Fibroblast of lung (primary cell): ENCODE measurements at regions not wholly inside any gene's neighbourhood (a gene's known extent, or its start where the extent isn't known, plus 50 kb on each side); places are given as distances from the start of the nearest gene placed in this dataset.
"Not testable (repeated sequence)": the region's sequence is repeated elsewhere in the genome, so short reads cannot be mapped to it uniquely, and the experiment has no call there.

Source experiments
- DNase-seq, 2 donors: peaks; one replicate each; pipeline versions ENCODE4 v3.0.0 to v3.0.0-alpha.2; 2010; ENCODE audit warnings: low read depth in 2 of 2
- H2AFZ ChIP-seq: 2 replicates; pipeline ENCODE4 v1.5.1; 2012; ENCODE audit warnings: low read length, control low read depth, inconsistent platforms
- H3K27ac ChIP-seq: 2 replicates; pipeline ENCODE4 v1.5.1; 2011; ENCODE audit warnings: low read length, control low read depth; ENCODE audit not compliant: insufficient read depth
- H3K27me3 ChIP-seq: 2 replicates; pipeline ENCODE4 v1.5.1; 2011; ENCODE audit warnings: mild to moderate bottlenecking, low read length; ENCODE audit not compliant: control insufficient read depth, insufficient read depth
- H3K36me3 ChIP-seq: 2 replicates; pipeline ENCODE4 v1.5.1; 2011; ENCODE audit warnings: low read length; ENCODE audit not compliant: control insufficient read depth, insufficient read depth
- H3K4me1 ChIP-seq: 2 replicates; pipeline ENCODE4 v1.5.1; 2011; ENCODE audit warnings: low read length; ENCODE audit not compliant: control insufficient read depth, insufficient read depth; ENCODE audit errors: extremely low read depth
- H3K4me2 ChIP-seq: 2 replicates; pipeline ENCODE4 v1.5.1; 2011; ENCODE audit warnings: low read length, control low read depth; ENCODE audit not compliant: insufficient read depth; ENCODE audit errors: extremely low read depth
- H3K4me3 ChIP-seq, 4 experiments: fragments of 200-600 bp in 1 of 4; sonication (generic) in 1 of 4; replicated peaks in 1 of 4; 2 replicates each; pipeline ENCODE4 v1.5.1; 2011 to 2016; ENCODE audit warnings: low read length in 4 of 4, low read depth in 3 of 4, mild to moderate bottlenecking in 3 of 4, control low read depth in 2 of 4, inconsistent platforms in 1 of 4, mixed read lengths in 1 of 4; ENCODE audit not compliant: insufficient read depth in 1 of 4; ENCODE audit errors: control extremely low read depth in 1 of 4
- H3K79me2 ChIP-seq: 2 replicates; pipeline ENCODE4 v1.5.1; 2012; ENCODE audit warnings: mild to moderate bottlenecking, low read length, inconsistent platforms; ENCODE audit not compliant: control insufficient read depth, insufficient read depth
- H3K9ac ChIP-seq: 2 replicates; pipeline ENCODE4 v1.5.1; 2011; ENCODE audit warnings: mild to moderate bottlenecking, low read length, control low read depth; ENCODE audit not compliant: insufficient read depth
- H3K9me3 ChIP-seq: 2 replicates; pipeline ENCODE4 v1.5.1; 2012; ENCODE audit warnings: low read depth, low read length; ENCODE audit not compliant: control insufficient read depth, insufficient read depth
- H4K20me1 ChIP-seq: 2 replicates; pipeline ENCODE4 v1.5.1; 2011; ENCODE audit warnings: low read length; ENCODE audit not compliant: control insufficient read depth, insufficient read depth; ENCODE audit errors: extremely low read depth
- EZH2 ChIP-seq: IDR thresholded peaks from 2 replicates; pipeline ENCODE4 v1.5.1; 2012; ENCODE audit warnings: low read length, control low read depth, mild to moderate bottlenecking; ENCODE audit errors: missing control alignments
- TF ChIP-seq, protein P1 (sequence below), 2 donors: IDR thresholded peaks in 1 of 2; conservative IDR thresholded peaks in 1 of 2; 1 replicate in 1 of 2; 2 replicates in 1 of 2; pipeline ENCODE4 v1.5.1; 2011 to 2012; ENCODE audit warnings: low read length in 2 of 2, control low read depth in 1 of 2, inconsistent platforms in 1 of 2, low read depth in 1 of 2, mild to moderate bottlenecking in 1 of 2

DNA sequence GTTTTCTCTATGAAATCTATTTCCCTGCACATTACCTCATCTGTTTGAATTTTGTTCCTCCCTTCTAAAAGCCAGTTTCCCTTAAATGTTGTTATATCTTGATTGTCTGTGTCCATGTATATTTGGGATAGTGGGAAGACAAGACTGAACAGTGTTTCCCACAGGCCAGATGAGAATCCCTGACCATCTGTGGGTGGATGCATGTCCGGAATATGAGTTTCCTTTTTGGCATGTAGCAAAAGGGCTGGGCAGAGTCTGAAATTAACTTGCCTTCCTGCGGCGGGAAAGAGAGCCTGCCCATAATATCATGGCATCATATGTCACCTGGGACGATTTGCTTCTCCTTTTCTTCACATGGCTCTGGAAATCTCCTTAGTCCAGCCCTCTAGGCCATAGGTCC, 385.8 kb upstream of the MAF start:
- Histone ChIP-seq H3K4me1 (no peaks in the 10 kb centered on the region), H4K20me1 (no peaks in the 10 kb centered on the region), H3K4me2 (no peak overlapping the region), H3K4me3 (no peak overlapping the region), H3K27ac (no peak overlapping the region), H3K9me3 (no peaks in the 10 kb centered on the region), H2AFZ (no peak overlapping the region), H3K36me3 (no peaks in the 10 kb centered on the region), H3K79me2 (no peaks in the 10 kb centered on the region), H3K27me3 (no peaks in the 10 kb centered on the region), H3K9ac (no peak overlapping the region)
- TF ChIP-seq, protein P1, sequence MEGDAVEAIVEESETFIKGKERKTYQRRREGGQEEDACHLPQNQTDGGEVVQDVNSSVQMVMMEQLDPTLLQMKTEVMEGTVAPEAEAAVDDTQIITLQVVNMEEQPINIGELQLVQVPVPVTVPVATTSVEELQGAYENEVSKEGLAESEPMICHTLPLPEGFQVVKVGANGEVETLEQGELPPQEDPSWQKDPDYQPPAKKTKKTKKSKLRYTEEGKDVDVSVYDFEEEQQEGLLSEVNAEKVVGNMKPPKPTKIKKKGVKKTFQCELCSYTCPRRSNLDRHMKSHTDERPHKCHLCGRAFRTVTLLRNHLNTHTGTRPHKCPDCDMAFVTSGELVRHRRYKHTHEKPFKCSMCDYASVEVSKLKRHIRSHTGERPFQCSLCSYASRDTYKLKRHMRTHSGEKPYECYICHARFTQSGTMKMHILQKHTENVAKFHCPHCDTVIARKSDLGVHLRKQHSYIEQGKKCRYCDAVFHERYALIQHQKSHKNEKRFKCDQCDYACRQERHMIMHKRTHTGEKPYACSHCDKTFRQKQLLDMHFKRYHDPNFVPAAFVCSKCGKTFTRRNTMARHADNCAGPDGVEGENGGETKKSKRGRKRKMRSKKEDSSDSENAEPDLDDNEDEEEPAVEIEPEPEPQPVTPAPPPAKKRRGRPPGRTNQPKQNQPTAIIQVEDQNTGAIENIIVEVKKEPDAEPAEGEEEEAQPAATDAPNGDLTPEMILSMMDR (conservative IDR thresholded peaks at IDR 0.05 in 1 of 2, IDR thresholded peaks at IDR 0.05 in 1 of 2; ENCODE audit: low read depth in 1 of 2, low read length in 2 of 2): no peak
- no peak for TF ChIP-seq EZH2
- DNase-seq: peak in 1 of 2 donors; percentile 24

DNA sequence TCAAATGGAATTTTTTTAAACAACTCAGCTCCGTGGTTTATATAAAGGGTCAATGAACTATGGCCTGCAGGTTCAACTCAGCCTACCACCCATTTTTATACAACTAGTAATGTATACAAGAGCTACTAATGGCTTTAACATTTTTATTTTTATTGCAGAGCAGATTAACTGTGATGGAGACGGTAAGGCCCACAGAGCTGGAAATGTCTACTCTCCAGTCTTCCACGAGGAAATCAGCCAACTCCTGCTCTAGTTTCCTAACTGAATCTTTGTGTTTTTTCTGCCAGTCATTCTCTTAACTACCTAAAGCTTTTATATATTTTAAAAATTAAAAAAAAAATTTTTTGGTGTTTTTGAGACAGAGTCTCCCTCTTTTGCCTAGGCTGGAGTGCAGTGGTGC, 385.1 kb upstream of the MAF start:
- H3K79me2 ChIP-seq: no peaks in the 10 kb centered on the region
- no peak for TF ChIP-seq EZH2
- TF ChIP-seq, protein P1 (conservative IDR thresholded peaks at IDR 0.05 in 1 of 2, IDR thresholded peaks at IDR 0.05 in 1 of 2; ENCODE audit: low read depth in 1 of 2, low read length in 2 of 2): no peak
- H3K9ac ChIP-seq: no peak overlapping the region
- H3K4me1 ChIP-seq: no peaks in the 10 kb centered on the region
- no peaks in the 10 kb centered on the region for H3K9me3 ChIP-seq
- no peak overlapping the region for H3K4me2 ChIP-seq
- no peaks in the 10 kb centered on the region for H4K20me1 ChIP-seq
- H2AFZ ChIP-seq: no peak overlapping the region
- no peaks in the 10 kb centered on the region for H3K27me3 ChIP-seq
- no peaks in the 10 kb centered on the region for H3K36me3 ChIP-seq
- H3K27ac ChIP-seq: no peak overlapping the region
- DNase-seq: no peak
- H3K4me3 ChIP-seq: no peak overlapping the region

DNA sequence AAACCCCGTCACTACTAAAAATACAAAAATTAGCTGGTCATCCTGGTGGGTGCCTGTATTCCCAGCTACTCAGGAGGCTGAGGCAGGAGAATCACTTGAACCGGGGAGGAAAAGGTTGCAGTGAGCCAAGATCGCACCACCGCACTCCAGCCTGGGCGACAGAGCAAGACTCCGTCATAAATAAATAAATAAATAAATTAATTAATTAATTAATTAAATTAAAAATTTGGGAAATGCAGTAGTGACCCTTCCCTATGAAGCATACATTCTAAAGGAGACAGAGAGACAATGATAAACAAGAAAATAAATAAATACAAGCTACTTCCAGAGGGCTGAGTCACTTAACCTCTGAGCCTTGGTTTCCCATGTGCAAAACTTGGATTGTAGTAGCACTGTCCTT, 383.6 kb upstream of the MAF start:
- not testable (repeated sequence) for H3K79me2 ChIP-seq, H3K9me3 ChIP-seq, H3K27me3 ChIP-seq, DNase-seq, H3K36me3 ChIP-seq, H3K4me1 ChIP-seq, H4K20me1 ChIP-seq, H2AFZ ChIP-seq, H3K4me3 ChIP-seq, H3K9ac ChIP-seq, H3K4me2 ChIP-seq, H3K27ac ChIP-seq

DNA sequence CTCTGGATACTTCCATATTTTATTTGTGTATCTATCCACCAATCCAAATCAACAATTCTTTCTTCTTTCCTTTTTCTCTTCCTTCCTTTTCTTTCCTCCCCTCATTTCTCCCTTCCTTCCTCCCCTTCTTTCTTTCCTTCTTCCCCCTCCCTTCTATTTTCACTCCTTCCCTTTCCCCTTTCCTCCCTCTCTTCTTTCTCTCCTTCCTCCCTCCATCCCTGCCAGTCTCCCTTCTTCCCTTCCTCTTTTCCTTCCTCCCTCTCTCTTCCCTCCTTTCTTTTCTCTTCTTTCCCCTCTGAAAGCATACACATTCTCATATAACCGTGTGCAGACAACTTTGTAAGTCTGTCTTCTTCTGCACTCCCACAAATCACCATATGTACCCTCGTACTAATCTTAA, 382.3 kb upstream of the MAF start:
- TF ChIP-seq, protein P1 (conservative IDR thresholded peaks at IDR 0.05 in 1 of 2, IDR thresholded peaks at IDR 0.05 in 1 of 2; ENCODE audit: low read depth in 1 of 2, low read length in 2 of 2): no peak
- TF ChIP-seq EZH2: no peak
- no peak overlapping the region for H3K4me2 ChIP-seq
- H3K9ac ChIP-seq: no peak overlapping the region
- no peak for DNase-seq
- no peaks in the 10 kb centered on the region for H4K20me1 ChIP-seq
- no peaks in the 10 kb centered on the region for H3K4me1 ChIP-seq
- H3K27me3 ChIP-seq: no peaks in the 10 kb centered on the region
- no peaks in the 10 kb centered on the region for H3K9me3 ChIP-seq
- H2AFZ ChIP-seq: no peak overlapping the region
- no peak overlapping the region for H3K4me3 ChIP-seq
- H3K27ac ChIP-seq: no peak overlapping the region
- H3K79me2 ChIP-seq: no peaks in the 10 kb centered on the region
- H3K36me3 ChIP-seq: no peaks in the 10 kb centered on the region
